H1 (cell line): ENCODE measurements at regions not wholly inside any gene's neighbourhood (a gene's known extent, or its start where the extent isn't known, plus 50 kb on each side); places are given as distances from the start of the nearest gene placed in this dataset.

Experiments used
- CTCF ChIA-PET: fragments of 300-600 bp; sonication (Branson Sonifier 250); formaldehyde crosslinking; loops from one replicate; lab custom pipeline; 2021; ENCODE audit not compliant: partially characterized antibody; lab: Charles Lee
- POLR2A ChIA-PET: fragments of 300-600 bp; sonication (Branson Sonifier 250); formaldehyde crosslinking; loops from one replicate; lab custom pipeline; 2021; ENCODE audit warnings: inconsistent platforms; ENCODE audit not compliant: partially characterized antibody; lab: Charles Lee
- DNase-seq, 2 experiments: peaks; one replicate each; pipeline versions ENCODE4 v3.0.0 to v3.0.0-alpha.2; 2010 to 2022; ENCODE audit warnings: low spot score in 2 of 2, low read depth in 1 of 2, mixed read lengths in 1 of 2
- FAIRE-seq: peaks from 2 replicates; lab custom pipeline; 2011; peaks lifted over from hg19 to GRCh38; lab: Jason Lieb, UNC
- H2AFZ ChIP-seq: 2 replicates; pipeline ENCODE4 v1.8.1; 2012; ENCODE audit warnings: low read length, inconsistent platforms
- H2AK5ac ChIP-seq: 2 replicates; pipeline ENCODE4 v1.6.1; 2013; ENCODE audit warnings: low read depth, low read length
- H2BK120ac ChIP-seq: replicated peaks from 2 replicates; pipeline ENCODE3; 2013; ENCODE audit warnings: low read depth, low read length, inconsistent platforms
- H2BK12ac ChIP-seq: 2 replicates; pipeline ENCODE4 v1.6.1; 2013; ENCODE audit warnings: low read depth, low read length
- H2BK15ac ChIP-seq: 2 replicates; pipeline ENCODE4 v1.6.1; 2013; ENCODE audit warnings: low read length
- H2BK20ac ChIP-seq: 2 replicates; pipeline ENCODE4 v1.6.1; 2013; ENCODE audit warnings: low read length
- H2BK5ac ChIP-seq: 2 replicates; pipeline ENCODE4 v1.6.1; 2013; ENCODE audit warnings: low read depth, low read length
- H3K14ac ChIP-seq: 2 replicates; pipeline ENCODE4 v1.6.1; 2013; ENCODE audit warnings: inconsistent platforms; ENCODE audit not compliant: insufficient read length
- H3K18ac ChIP-seq: 2 replicates; pipeline ENCODE4 v1.6.1; 2013; ENCODE audit warnings: low read length; ENCODE audit errors: extremely low read depth
- H3K23ac ChIP-seq: 2 replicates; pipeline ENCODE4 v1.6.1; 2013; ENCODE audit warnings: inconsistent platforms; ENCODE audit not compliant: insufficient read length
- H3K23me2 ChIP-seq: 2 replicates; pipeline ENCODE4 v1.6.1; 2013; ENCODE audit warnings: low read depth, low read length
- H3K27ac ChIP-seq: 2 replicates; pipeline ENCODE4 v1.6.1; 2011; ENCODE audit warnings: low read depth, low read length, inconsistent platforms
- H3K27me3 ChIP-seq, 4 experiments: replicated peaks in 1 of 4; 1 replicate in 1 of 4; 2 replicates in 3 of 4; pipeline versions ENCODE4 v1.6.1 to v1.8.1; 2011 to 2013; ENCODE audit warnings: low read length in 3 of 4, mild to moderate bottlenecking in 3 of 4, inconsistent platforms in 2 of 4, mixed read lengths in 2 of 4, moderate library complexity in 1 of 4; ENCODE audit not compliant: control insufficient read depth in 3 of 4, insufficient read depth in 3 of 4; ENCODE audit errors: extremely low read depth in 1 of 4
- H3K36me3 ChIP-seq, 4 experiments: 2 replicates each; pipeline versions ENCODE4 v1.6.1 to v1.8.1; 2011 to 2013; ENCODE audit warnings: mild to moderate bottlenecking in 4 of 4, low read length in 3 of 4, moderate library complexity in 2 of 4, control low read depth in 1 of 4, inconsistent platforms in 1 of 4; ENCODE audit not compliant: insufficient read depth in 4 of 4, control insufficient read depth in 2 of 4
- H3K4ac ChIP-seq: replicated peaks from 2 replicates; pipeline ENCODE3; 2013; ENCODE audit warnings: low read length, low read depth, mixed read lengths, inconsistent platforms; ENCODE audit not compliant: insufficient read length
- H3K4me1 ChIP-seq, 4 experiments: replicated peaks in 1 of 4; 1 replicate in 1 of 4; 2 replicates in 3 of 4; pipeline versions ENCODE4 v1.6.1 to v1.8.1; 2011 to 2013; ENCODE audit warnings: low read length in 3 of 4, inconsistent platforms in 2 of 4, mixed read lengths in 1 of 4; ENCODE audit not compliant: insufficient read depth in 4 of 4, control insufficient read depth in 3 of 4
- H3K4me2 ChIP-seq, 2 experiments: 2 replicates each; pipeline versions ENCODE4 v1.6.1 to v1.8.1; 2011 to 2013; ENCODE audit warnings: low read depth in 2 of 2, low read length in 2 of 2, control low read depth in 1 of 2, inconsistent platforms in 1 of 2, mild to moderate bottlenecking in 1 of 2; ENCODE audit not compliant: insufficient read depth in 1 of 2
- H3K4me3 ChIP-seq, 4 experiments: fragments of 200-600, 300-600 bp in 1 of 4; sonication (generic), shearing (Covaris generic), sonication (Bioruptor Twin) in 1 of 4; 2 replicates each; pipeline versions ENCODE4 v1.5.1 to v1.8.1; 2011 to 2016; ENCODE audit warnings: low read length in 4 of 4, low read depth in 3 of 4, control low read depth in 2 of 4, inconsistent platforms in 2 of 4, mild to moderate bottlenecking in 2 of 4, mixed read lengths in 1 of 4, moderate library complexity in 1 of 4; ENCODE audit not compliant: insufficient read depth in 2 of 4; ENCODE audit errors: extremely low read depth in 1 of 4
- H3K56ac ChIP-seq: replicated peaks from 2 replicates; pipeline ENCODE3; 2013; ENCODE audit warnings: low read depth, mild to moderate bottlenecking, mixed read lengths, low read length, inconsistent platforms; ENCODE audit not compliant: insufficient read length
- H3K79me1 ChIP-seq: 2 replicates; pipeline ENCODE4 v1.6.1; 2013; ENCODE audit warnings: low read depth, low read length, control low read depth
- H3K79me2 ChIP-seq, 2 experiments: 2 replicates each; pipeline versions ENCODE4 v1.6.1 to v1.8.1; 2012 to 2013; ENCODE audit warnings: low read length in 2 of 2, mild to moderate bottlenecking in 2 of 2, inconsistent platforms in 1 of 2; ENCODE audit not compliant: insufficient read depth in 2 of 2, control insufficient read depth in 1 of 2
- H3K9ac ChIP-seq, 4 experiments: replicated peaks in 1 of 4; 1 replicate in 1 of 4; 2 replicates in 3 of 4; pipeline versions ENCODE4 v1.6.1 to v1.8.1; 2011 to 2013; ENCODE audit warnings: low read depth in 3 of 4, low read length in 3 of 4, control low read depth in 2 of 4, mild to moderate bottlenecking in 2 of 4, moderate library complexity in 2 of 4, inconsistent platforms in 1 of 4; ENCODE audit errors: extremely low read depth in 1 of 4
- H3K9me3 ChIP-seq, 2 experiments: 2 replicates each; pipeline versions ENCODE4 v1.6.1 to v1.8.1; 2012 to 2013; ENCODE audit warnings: mild to moderate bottlenecking in 2 of 2, moderate library complexity in 2 of 2, control low read depth in 1 of 2, inconsistent platforms in 1 of 2, low read depth in 1 of 2, low read length in 1 of 2, mixed read lengths in 1 of 2; ENCODE audit not compliant: insufficient read depth in 2 of 2
- H4K20me1 ChIP-seq, 2 experiments: replicated peaks in 1 of 2; 2 replicates each; pipeline versions ENCODE3 to v1.8.1; 2011 to 2013; ENCODE audit warnings: inconsistent platforms in 2 of 2, low read length in 2 of 2, mild to moderate bottlenecking in 1 of 2; ENCODE audit not compliant: insufficient read depth in 2 of 2, control insufficient read depth in 1 of 2
- H4K5ac ChIP-seq: 2 replicates; pipeline ENCODE4 v1.6.1; 2013; ENCODE audit warnings: low read length, low read depth, mixed read lengths, inconsistent platforms; ENCODE audit not compliant: insufficient read length
- H4K8ac ChIP-seq: 2 replicates; pipeline ENCODE4 v1.8.0; 2013; ENCODE audit warnings: mild to moderate bottlenecking, moderate library complexity, low read length, inconsistent platforms; ENCODE audit not compliant: insufficient read depth; ENCODE audit errors: extremely low read depth
- H4K91ac ChIP-seq: replicated peaks from 2 replicates; pipeline ENCODE3; 2013; ENCODE audit warnings: low read length, mixed read lengths, inconsistent platforms; ENCODE audit not compliant: insufficient read length
- CBX8 ChIP-seq: fragments of 300-800, 300-1000 bp; sonication (generic); IDR thresholded peaks from 2 replicates; pipeline ENCODE4 v1.7.1; 2016; ENCODE audit warnings: low read depth, low read length, borderline replicate concordance
- CEBPB ChIP-seq: IDR thresholded peaks from 2 replicates; pipeline ENCODE4 v1.6.1; 2012; ENCODE audit warnings: low read depth, low read length
- GTF2F1 ChIP-seq: IDR thresholded peaks from 2 replicates; pipeline ENCODE4 v1.6.1; 2012; ENCODE audit warnings: low read depth, low read length, improper control_type of control experiment, borderline replicate concordance
- JUN ChIP-seq: IDR thresholded peaks from 2 replicates; pipeline ENCODE4 v1.6.1; 2011; ENCODE audit warnings: low read depth, mild to moderate bottlenecking, improper control_type of control experiment, low read length
- KDM1A ChIP-seq: fragments of 200-600, 300-600 bp; sonication (generic); IDR thresholded peaks from 2 replicates; pipeline ENCODE4 v1.7.1; 2016; ENCODE audit warnings: mild to moderate bottlenecking, low read length, borderline replicate concordance
- MAX ChIP-seq: IDR thresholded peaks from 2 replicates; pipeline ENCODE4 v1.6.1; 2012; ENCODE audit warnings: inconsistent platforms
- PHF8 ChIP-seq: fragments of 200-600 bp; sonication (generic); conservative IDR thresholded peaks from 2 replicates; pipeline ENCODE4 v1.7.1; 2012; ENCODE audit warnings: low read depth, mild to moderate bottlenecking, inconsistent platforms, low read length, moderate library complexity
- POLR2AphosphoS5 ChIP-seq: IDR thresholded peaks from 2 replicates; pipeline ENCODE4 v1.6.1; 2011; ENCODE audit warnings: low read depth, low read length
- SIRT6 ChIP-seq: IDR thresholded peaks from one replicate; pipeline ENCODE4 v1.7.1; 2012; ENCODE audit warnings: low read length, inconsistent platforms
- WGBS, 2 experiments: shearing (Covaris generic) in 1 of 2; methylation state at CpG; one replicate each; pipeline versions ENCODE4 v1.1.6 to v1.1.7; 2013 to 2015; ENCODE audit warnings: low lambda C conversion rate in 2 of 2, mixed read lengths in 2 of 2, inconsistent platforms in 1 of 2, low coverage in 1 of 2, missing lambda C conversion rate in 1 of 2; ENCODE audit not compliant: insufficient replicate concordance in 2 of 2, insufficient coverage in 1 of 2, insufficient read length in 1 of 2; ENCODE audit errors: extremely low coverage in 1 of 2, missing lambda C conversion rate in 1 of 2; 5-methylcytosine and 5-hydroxymethylcytosine counted together

- H2BK20ac ChIP-seq: no peak overlapping the region
- H2BK5ac ChIP-seq: no peak overlapping the region
- H3K27ac ChIP-seq: no peak overlapping the region
- no peaks in the 10 kb centered on the region for H4K20me1 ChIP-seq
- no peak for DNase-seq
- ChIA-PET POLR2A (no interaction called here), CTCF (no interaction called here)
- H3K36me3 ChIP-seq: no peaks in the 10 kb centered on the region
- no peak overlapping the region for H4K5ac ChIP-seq
- no peaks in the 10 kb centered on the region for H3K9me3 ChIP-seq
- WGBS, 2 experiments: 83% methylated on average over 1 of the region's 1 CpG; no CpG with 5 or more reads in 1 of the 2 experiments
- no peak overlapping the region for H3K4me3 ChIP-seq
- no peaks in the 10 kb centered on the region for H3K79me2 ChIP-seq
- H2BK15ac ChIP-seq: no peak overlapping the region
- H3K4me1 ChIP-seq: no peaks in the 10 kb centered on the region
- H2BK120ac ChIP-seq: no peak overlapping the region
- H3K9ac ChIP-seq: no peak overlapping the region
- no peak overlapping the region for H4K8ac ChIP-seq
- H4K91ac ChIP-seq: no peak overlapping the region
- H2AK5ac ChIP-seq: no peak overlapping the region
- no peaks in the 10 kb centered on the region for H3K79me1 ChIP-seq
- H3K23me2 ChIP-seq: no peaks in the 10 kb centered on the region
- H3K23ac ChIP-seq: no peak overlapping the region
- no peak overlapping the region for H2BK12ac ChIP-seq
- no peak overlapping the region for H3K4ac ChIP-seq
- no peak overlapping the region for H2AFZ ChIP-seq
- no peak overlapping the region for H3K56ac ChIP-seq
- FAIRE-seq: no peak
- no peak overlapping the region for H3K18ac ChIP-seq
- H3K14ac ChIP-seq: no peak overlapping the region
- no peaks in the 10 kb centered on the region for H3K27me3 ChIP-seq
- no peak overlapping the region for H3K4me2 ChIP-seq
- TF ChIP-seq CBX8 (no peak), KDM1A (no peak), GTF2F1 (no peak), POLR2AphosphoS5 (no peak), SIRT6 (no peak), CEBPB (no peak), JUN (no peak), MAX (no peak), PHF8 (no peak)
- TF ChIP-seq, all 59 proteins: peak for 0
Measured at GRCh38 chr12:89844539-89844938, 135.9 kb upstream of the ATP2B1 start.
